Activated T-helper 1 cell treated with anti-CD3 and anti-CD28 coated beads, Interleukin-2, amount 50 U/mL, for 16 hours (primary cell): ENCODE measurements at regions not wholly inside any gene's neighbourhood (a gene's known extent, or its start where the extent isn't known, plus 50 kb on each side); places are given as distances from the start of the nearest gene placed in this dataset.
"Not testable (repeated sequence)": the region's sequence is repeated elsewhere in the genome, so short reads cannot be mapped to it uniquely, and the experiment has no call there.

ENCODE experiments used
- DNase-seq, 2 donors: peaks; one replicate each; pipeline ENCODE4 v3.0.0-alpha.2; 2020; ENCODE audit warnings: low read depth in 1 of 2, low spot score in 1 of 2

DNA sequence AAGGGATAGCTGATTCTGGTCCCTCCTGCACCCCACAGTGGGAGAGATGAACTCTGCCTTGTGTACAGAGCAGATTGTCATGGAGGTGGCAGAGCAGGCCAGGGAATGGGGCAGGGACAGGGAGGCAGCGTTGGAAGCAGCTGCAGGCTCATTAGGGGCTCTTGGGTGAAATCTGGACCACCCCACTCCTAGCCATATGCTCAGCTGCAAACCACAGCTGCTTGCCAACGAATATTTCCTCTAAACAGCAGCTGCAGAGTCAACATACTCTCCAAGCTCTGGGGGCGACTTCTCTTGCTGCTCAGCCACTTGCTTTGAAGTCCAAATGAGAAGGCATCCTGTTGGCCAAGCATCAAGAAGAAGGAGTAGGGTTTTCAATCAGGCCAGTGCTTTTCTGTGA lies 302.3 kb upstream of the AUTS2 start:
- no peak for DNase-seq

DNA sequence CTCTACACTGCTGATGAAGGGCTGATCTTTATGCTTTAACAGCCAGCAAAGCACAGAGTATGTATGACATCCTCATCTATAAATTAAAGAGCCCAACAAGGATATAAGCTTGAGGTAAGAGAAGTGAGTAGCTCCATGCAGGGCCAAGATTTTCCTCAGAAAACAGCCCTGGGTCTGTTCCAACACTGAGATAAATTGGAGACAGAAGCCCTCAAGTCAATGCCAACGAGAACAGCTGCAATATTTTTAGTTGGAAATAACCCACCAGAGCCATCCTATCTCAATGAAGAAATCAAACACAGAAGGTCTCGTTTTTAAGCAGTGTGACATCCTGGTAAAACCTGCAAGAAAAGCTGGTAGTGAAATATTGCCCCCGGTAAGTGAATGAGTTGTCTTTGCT lies 297.0 kb upstream of the AUTS2 start:
- no peak for DNase-seq

DNA sequence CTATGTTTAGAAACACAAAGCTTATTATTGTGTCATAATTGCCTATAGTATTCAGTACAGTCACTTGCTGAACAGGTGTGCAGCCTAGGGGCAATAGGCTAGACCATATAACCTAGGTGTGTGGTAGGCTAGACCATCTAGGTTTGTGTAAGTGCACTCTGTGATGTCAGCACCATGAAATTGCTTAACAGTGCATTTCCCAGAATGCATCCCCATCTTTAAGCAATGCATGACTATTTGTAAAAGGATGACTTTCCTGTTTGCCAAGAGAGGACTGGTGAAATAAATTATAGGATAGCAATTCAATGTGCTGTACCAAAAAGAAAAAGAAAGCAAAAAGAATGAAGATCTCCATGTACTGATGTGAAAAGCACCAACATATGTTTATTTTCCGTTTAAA lies 288.7 kb upstream of the AUTS2 start:
- DNase-seq, result no peak

DNA sequence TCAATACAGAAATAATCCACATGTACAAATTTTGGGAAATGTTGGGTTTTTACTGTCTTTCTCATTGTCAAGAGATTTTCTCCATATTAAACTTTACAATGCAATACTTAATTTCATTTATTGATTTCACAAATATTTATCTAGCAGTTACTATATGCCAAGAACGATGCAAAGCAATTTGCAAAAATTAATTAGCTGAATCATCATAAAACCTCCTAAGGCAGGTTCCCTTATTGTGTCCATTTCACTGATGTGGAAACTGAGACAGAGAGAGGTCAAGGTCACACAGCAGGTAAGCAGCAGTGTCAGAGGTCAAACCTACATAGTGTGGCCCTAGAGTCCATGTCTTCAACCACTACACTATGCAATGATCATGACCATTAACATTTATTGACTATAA lies 286.8 kb upstream of the AUTS2 start:
- DNase-seq, result no peak

DNA sequence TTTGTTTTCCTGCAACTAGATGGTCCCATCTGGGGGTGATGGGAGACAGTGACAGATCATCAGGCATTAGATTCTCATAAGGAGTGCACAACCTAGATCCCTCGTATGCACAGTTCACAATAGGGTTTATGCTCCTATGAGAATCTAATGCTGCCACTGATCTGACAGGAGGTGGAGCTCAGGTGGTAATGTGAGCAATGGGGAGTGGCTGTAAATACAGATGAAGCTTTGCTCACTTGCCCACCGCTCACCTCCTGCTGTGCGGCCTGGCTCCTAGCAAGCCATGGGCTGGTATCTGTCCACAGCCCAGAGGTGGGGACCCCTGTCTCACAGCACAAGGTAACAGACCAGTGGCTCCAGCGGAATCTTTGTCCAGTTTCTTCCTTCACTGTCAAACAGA lies 284.4 kb upstream of the AUTS2 start:
- DNase-seq, result not testable (repeated sequence)

DNA sequence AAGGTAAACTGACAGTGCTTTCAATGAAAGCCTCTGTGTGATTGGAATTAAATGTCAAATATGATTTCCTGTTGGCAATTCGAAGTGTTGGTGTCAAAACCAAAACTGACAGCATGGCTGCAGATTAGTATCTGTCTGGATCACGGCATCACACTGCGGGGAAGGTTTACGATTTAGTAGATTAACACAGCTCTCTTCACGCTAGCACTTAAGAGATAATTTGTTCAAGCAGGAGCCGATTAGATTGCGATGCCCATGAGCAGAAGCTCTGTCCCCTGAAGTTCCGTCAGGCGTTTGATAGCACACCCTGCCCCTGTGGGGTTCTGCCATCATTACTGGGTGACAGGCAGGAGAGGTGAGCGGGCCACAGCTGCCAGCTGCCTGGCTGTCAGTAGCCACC lies 279.5 kb upstream of the AUTS2 start:
- DNase-seq, result no peak

DNA sequence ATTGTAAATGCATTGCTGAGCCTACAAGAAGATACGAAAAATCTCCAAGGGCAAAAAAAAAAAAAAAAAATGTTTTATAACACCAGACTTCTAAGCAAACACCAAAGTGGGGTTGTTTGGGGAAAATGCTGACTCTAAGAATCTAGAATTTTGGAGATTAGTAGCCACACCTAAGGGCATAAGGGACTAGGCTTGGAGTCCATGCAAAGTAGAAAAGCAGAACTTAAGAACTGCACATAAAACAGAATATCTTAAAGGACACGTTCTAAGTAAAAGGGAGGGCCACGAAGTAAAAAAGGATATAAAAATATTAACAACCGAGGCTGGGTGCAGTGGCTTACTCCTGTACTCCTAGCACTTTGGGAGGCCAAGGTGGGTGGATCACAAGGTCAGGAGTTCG lies 269.8 kb upstream of the AUTS2 start:
- DNase-seq, result no peak

DNA sequence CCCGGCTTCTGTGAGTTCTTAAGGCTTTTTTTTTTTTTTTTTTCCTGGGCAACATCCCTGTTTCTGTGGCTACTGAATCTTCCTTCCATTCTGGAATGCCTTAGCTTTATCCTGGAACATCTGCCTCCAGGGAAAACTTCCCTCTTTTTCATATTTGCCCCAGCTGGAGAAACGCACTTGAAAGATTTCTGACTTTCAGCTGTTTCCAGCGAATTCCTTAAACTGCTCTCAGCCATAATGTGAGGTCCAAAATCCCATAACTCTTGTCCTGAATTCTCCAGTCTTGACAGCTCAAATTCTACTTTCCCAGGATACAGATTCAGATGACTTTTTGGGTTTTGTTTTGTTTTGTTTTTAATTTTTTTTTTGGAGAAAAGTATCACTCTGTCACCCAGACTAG lies 263.6 kb upstream of the AUTS2 start:
- no peak for DNase-seq

DNA sequence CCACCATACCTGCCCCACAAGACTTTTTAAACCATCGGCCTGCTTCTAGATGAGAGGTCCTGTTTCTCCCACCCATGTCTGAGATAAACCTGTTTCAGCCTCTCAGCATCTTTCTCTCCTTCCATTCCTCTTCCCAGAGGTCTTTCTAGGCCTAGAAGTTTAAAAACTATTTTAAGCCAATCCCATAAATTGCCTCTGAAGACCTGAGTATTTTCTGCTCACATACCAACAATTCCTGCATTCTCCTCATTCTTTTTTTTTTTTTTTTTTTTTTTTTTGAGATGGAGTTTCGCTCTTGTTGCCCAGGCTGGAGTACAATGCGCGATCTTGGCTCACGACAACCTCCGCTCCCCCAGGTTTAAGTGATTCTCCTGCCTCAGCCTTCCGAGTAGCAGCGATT lies 262.9 kb upstream of the AUTS2 start:
- no peak for DNase-seq

DNA sequence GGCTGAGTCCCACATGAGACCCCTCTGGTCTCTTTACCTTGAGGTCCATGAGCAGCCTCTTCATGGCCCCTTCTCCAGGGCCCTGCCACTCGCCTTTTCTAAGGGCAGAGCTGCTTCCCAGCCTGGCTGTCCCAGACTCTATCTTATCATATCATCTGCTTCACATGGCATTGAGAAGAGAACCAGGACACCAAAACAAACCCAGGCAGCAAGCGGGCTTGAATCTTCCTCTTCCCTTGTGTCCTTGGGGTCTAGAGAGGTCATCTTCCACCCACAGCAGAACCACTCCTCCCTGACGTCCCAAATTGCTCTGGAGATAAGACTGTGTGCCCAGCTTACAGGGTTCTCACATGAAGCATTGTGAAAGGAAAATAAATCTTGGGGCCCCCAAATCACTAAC lies 261.3 kb upstream of the AUTS2 start:
- no peak for DNase-seq

DNA sequence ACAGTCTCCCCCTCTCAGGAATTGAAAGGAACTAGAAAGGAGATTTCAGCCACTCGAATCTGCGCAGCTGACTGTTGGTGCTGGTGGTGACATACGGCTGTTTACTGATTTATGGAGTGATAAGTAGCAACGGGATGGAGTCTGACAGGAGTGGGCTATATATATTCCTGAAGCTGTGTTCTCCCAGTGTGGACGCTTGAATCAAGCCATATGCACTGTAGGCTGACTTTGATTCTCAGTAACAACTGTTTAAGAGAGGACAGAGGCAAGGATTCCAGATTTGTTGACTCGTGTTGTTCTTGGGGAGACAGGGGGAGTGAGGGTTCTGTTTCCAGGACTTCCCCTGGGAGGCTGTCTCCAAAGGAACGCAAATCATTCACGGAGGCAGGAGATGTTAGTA lies 260.1 kb upstream of the AUTS2 start:
- no peak for DNase-seq

DNA sequence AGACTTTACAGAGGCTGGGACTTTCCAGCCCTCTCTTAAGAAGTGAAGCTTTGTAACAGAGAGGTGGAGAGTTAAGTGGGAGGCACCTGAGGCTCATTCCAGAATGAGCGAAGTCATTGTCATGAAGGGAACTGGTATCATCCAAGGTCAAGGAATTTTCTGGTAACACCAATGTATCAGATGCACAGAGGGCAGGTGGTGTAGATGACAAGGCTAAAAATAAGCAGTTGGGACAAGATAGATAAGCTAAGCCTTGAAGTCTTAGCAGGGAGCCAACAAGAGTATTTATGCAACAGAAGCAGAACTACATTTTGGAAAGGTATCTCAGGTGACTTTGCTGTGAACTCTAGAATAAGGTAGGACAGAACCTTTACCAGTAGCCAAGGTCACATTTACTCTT lies 257.0 kb upstream of the AUTS2 start:
- no peak for DNase-seq

DNA sequence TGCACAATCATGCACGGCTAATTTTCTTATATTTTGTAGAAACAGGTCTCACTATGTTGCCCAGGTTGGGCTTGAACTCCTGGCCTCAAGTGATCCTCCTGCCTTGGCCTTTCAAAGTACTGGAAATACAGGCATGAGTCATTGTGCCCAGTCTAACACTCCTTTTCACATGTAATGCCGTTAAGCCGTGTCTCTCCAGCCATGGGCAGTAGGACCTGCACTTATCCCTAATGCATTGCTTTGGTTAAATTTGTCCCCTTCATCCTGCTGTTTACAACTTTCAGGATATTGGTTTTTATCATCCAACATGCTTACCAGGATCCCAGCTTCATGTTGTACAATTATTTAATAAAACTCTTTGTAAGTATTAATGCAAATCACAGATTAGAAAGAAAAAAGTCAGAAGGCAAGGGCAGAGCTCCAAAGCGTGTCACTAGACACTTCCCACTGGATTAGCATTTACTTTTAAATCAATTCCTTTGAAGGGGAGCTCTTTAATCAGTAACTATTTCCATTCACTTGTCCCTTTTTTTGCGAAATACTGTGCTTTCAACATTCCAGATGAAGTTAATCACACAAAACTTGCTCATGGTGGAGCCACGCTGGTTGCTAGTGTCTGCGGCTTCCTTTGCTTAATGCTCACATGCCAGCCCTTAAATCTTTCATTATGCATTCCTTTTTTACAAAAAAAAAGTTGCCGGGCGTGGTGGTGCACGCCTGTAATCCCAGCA lies 256.0 kb upstream of the AUTS2 start:
- no peak for DNase-seq

DNA sequence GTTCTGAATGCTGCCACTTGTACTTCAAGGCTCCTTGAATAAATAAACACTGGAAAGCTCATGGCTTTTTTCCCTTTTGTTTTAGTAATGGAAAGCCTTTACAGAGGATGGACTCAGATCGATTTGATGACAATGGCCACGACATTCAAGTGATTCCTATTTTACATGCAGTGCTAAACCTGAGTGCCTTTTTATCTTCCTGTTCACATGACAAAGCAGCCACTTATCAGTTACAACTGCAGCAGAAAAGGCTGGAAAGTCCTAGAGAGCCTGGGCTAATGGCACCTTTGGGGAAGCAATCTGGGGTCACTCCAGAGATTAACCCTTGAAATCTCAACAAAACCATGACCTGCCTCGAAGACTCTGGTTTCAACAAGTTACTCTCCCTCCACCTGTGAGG lies 249.0 kb upstream of the AUTS2 start:
- no peak for DNase-seq

DNA sequence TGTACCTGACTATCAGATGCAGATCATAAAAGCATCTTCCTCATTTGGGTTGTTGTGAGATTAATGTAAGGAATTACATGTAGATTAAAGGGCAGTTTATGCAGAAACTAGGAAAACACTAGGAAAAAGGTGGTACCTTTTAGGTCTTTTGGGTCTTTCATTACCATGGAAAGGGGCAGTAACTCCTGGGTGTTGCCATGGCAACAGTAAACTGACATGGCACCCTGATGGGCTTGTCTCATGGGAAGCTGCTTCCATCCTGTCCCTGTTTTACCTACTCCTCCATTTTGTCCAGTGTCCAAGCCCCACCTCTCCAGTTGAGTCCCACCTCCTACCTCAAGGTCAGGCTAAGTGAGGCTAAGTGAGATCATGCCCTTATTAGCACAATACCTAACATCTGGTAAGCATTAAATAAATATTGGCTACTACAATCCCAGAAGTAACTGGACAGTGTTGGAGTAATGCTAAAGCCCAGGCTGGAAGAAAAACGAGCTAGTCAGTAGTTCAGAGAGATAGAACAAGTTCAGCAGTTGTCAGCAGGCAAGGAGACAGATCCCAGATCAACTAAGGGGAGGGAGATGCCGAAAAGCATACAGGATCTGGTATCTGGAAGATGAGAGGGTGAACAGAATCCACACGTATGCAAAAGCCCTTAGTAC lies 240.0 kb upstream of the AUTS2 start:
- DNase-seq, result no peak

DNA sequence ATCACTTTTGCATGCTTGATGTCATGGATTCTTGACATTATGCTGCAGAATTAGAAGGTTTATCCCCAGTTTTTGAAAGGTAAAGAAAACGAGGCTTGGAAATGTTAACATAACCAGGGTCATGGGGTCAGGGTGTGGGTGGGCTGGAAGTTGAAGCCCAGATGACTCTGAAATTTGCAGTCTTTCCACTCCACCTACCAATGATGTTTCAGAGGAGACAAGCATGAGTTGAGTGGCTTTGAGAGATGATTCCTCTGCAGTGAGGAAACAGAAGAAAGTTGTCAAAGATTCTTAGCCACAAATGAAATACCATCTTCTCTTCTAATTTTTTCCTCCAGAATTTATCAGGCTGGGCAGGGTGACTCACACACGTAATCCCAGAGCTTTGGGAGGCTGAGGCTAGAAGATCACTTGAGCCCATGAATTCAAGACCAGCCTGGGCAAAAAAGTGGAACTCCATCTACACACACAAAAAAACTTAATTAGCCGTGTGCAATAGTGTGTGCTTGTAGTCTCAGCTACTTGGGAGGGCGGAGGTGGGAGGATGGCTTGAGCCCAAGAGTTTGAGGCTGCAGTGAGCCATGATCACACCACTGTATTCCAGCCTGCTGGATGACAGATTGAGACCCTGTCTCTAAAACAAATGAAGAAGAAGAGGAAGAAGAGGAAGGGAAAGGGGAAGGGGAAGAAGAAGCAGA lies 239.1 kb upstream of the AUTS2 start:
- DNase-seq, result no peak

DNA sequence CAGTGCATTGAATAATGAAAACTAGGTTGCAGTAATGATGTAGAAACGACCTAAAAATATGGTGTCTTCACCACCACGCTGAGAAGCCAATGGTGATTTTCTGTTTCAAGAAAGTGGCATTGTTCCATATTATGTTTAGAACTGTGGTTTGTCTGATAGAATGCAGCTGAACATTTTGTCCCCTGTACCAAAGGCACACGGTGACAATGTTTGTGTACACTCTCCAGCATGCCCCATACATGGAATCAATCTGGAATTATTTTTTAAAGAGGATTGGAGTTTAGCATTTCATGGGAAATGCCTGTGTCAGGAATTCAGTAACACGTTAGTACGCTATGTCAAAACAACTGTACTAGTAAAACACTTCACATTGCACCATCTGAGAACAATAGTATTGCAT lies 237.4 kb upstream of the AUTS2 start:
- no peak for DNase-seq

DNA sequence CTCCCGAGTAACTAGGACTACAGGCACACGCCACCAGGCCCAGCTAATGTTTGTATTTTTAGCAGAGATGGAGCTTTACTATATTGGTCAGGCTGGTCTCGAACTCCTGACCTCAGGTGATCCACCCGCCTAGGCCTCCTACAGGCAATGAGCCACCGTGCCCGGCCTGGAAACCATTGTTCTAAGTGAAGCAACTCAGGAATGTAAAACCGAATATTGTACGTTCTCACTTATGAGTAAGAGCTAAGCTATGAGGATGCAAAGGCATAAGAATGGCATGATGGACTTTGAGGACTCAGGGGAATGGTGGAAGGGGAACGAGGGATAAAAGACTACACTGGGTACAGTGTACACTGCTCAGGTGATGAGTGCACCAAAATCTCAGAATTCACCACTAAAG lies 235.1 kb upstream of the AUTS2 start:
- DNase-seq, result no peak

DNA sequence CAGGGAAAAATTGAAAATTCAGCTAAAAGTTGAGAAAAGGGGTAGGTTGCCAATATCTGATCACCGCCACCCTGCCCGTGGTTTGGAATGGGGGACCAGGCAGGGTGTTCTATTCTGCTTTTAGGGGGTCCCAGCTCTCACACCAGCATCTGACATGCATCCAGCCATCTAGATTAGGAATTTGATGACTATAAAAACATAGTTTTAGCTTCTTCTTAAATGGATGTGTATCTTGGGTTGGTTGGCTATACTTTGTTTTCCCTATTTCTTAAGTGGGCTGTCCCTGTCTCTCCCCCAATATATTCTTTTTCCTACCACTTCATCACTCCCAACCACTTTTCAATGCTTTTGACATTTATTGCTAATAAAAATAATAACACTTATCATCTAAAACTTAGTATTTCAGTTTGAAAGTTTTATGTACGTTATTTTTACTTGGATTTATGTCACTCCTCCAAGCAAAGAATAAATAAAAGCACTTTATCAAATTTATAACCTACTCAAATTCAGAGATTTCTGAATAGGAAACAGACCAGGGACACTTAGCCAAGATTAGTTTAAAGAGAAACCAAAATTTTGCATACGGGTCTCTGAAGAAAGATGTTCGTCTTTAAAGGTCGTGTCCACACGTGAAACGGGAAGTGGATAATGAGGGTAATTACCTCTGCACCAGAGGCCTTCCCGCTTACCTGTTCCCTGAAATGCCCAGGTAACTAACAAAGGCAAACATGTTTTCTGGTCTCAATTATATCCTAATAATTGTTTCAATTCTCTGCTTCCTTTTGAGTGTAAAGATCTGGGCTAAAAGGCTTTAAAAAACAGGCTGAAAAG lies 233.2 kb upstream of the AUTS2 start:
- DNase-seq, result no peak

DNA sequence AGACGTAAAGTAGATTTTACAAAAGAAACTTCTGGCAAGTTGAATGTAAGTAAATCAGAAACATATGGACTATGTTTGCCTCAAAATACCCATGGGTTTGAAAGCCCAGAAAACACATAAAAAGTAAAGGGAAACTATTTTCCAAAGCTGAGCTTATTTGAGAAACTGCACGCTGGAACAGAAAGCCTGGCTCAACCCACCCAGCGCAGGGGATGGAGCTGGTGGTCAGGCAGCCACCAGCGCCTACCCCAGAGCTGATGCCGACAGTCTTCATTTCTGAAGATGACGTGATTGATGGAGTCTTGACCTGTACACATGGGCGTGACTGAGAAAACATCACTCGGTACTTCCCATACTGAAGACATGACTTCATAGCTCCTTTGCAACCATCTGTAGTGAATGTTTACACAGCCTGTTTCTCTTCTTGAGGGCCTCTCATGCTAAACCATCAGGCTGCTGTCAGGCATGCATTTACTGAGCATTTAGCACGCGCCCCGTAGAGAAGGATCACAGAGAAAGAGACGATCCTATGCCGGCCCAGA lies 232.6 kb upstream of the AUTS2 start:
- no peak for DNase-seq

DNA sequence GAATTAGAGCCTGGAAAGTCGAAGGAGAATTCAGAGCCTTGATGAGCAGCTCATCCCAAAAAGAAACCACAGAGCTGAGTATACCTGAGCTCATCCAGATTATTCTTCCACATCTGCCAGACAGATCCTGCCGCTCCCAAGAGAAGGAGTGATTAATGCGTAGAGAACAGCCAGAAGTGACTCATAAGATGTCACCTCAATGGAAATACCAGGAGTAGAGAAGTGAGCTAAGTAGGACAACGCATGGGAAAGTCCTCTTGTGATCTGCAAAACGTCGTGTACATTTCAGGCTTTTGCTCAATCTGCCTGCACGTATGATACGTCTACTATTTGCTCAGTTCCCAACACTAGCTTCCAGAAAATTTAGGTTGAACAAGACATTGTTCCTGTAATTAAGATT lies 230.5 kb upstream of the AUTS2 start:
- no peak for DNase-seq
